ENCODE measurements at regions not wholly inside any gene's neighbourhood (a gene's known extent, or its start where the extent isn't known, plus 50 kb on each side); places are given as distances from the start of the nearest gene placed in this dataset.

GRCh38 chr2:221997100-221997499 is 301.7 kb downstream of the PAX3 start:
- TF ChIP-seq CTCF (conservative IDR thresholded peaks at IDR 0.05 in 1 of 2, IDR thresholded peaks at IDR 0.05 in 1 of 2; ENCODE audit: low read depth in 1 of 2, low read length in 2 of 2) (no peak), EZH2 (IDR thresholded peaks at IDR 0.05; ENCODE audit: low read length, missing control alignments) (no peak)
